Thoracic aorta (tissue), 2 donors: ENCODE measurements at regions not wholly inside any gene's neighbourhood (a gene's known extent, or its start where the extent isn't known, plus 50 kb on each side); places are given as distances from the start of the nearest gene placed in this dataset.

ENCODE experiments used
- ATAC-seq: fragments of 150-250 bp; one replicate; pipeline ENCODE4 v1.8.0; 2017; ENCODE audit warnings: low read depth; ENCODE audit not compliant: insufficient number of reproducible peaks, low FRiP score
- DNase-seq: peaks from one replicate; pipeline ENCODE4 v3.0.0-alpha.2; 2020; ENCODE audit warnings: low spot score
- H3K27ac ChIP-seq, 2 donors: fragments of 200-600 bp; sonication (generic); 1 replicate in 1 of 2; 2 replicates in 1 of 2; pipeline ENCODE4 v1.5.1; 2016; ENCODE audit warnings: mild to moderate bottlenecking in 2 of 2, moderate library complexity in 2 of 2
- H3K27me3 ChIP-seq: fragments of 200-600 bp; sonication (generic); replicated peaks from 2 replicates; pipeline ENCODE4 v1.6.0; 2016; ENCODE audit warnings: mild to moderate bottlenecking; ENCODE audit not compliant: insufficient read depth
- H3K36me3 ChIP-seq: fragments of 200-600 bp; sonication (generic); one replicate; pipeline ENCODE4 v1.5.1; 2016
- H3K4me1 ChIP-seq, 2 donors: fragments of 200-600 bp; sonication (generic); 1 replicate in 1 of 2; 2 replicates in 1 of 2; pipeline versions ENCODE4 v1.5.1 to v1.6.0; 2016; ENCODE audit warnings: low read depth in 2 of 2, mild to moderate bottlenecking in 1 of 2; ENCODE audit not compliant: control insufficient read depth in 1 of 2
- H3K4me3 ChIP-seq: fragments of 200-600 bp; sonication (generic); 2 replicates; pipeline ENCODE4 v1.5.1; 2016; ENCODE audit warnings: mild to moderate bottlenecking
- H3K9me3 ChIP-seq: fragments of 200-600 bp; sonication (generic); 2 replicates; pipeline ENCODE4 v1.5.1; 2016
- TF ChIP-seq, protein P1 (sequence below): fragments of 200-600 bp; sonication (generic); IDR thresholded peaks from one replicate; pipeline ENCODE4 v1.5.1; 2019; ENCODE audit warnings: antibody characterized with exemption

DNA sequence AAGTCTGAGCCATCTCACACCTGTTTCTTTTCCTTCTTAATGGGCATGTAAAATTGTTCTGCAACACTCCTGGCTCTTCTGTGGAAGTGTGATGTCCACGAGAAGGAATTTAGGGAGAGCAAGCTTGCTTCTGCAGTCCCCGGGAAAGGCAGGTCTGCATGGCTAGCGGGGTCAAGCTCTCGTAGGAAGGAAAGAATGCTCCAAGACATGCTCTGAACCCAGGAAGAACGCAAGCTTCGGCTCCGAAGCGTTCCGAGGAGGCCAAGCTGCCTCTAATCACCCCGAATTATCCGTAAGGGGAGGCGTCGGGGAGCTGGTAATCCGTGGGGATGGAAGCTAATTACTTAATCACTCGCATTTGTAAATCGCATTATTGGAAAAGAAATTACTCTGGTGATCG lies 177.7 kb downstream of the CRLF2 start:
- ATAC-seq (no peak), DNase-seq (no peak)
- H3K4me1 ChIP-seq = no peaks in the 10 kb centered on the region
- H3K4me3 ChIP-seq = no peak overlapping the region
- H3K36me3 ChIP-seq = no peaks in the 10 kb centered on the region
- TF ChIP-seq, protein P1, sequence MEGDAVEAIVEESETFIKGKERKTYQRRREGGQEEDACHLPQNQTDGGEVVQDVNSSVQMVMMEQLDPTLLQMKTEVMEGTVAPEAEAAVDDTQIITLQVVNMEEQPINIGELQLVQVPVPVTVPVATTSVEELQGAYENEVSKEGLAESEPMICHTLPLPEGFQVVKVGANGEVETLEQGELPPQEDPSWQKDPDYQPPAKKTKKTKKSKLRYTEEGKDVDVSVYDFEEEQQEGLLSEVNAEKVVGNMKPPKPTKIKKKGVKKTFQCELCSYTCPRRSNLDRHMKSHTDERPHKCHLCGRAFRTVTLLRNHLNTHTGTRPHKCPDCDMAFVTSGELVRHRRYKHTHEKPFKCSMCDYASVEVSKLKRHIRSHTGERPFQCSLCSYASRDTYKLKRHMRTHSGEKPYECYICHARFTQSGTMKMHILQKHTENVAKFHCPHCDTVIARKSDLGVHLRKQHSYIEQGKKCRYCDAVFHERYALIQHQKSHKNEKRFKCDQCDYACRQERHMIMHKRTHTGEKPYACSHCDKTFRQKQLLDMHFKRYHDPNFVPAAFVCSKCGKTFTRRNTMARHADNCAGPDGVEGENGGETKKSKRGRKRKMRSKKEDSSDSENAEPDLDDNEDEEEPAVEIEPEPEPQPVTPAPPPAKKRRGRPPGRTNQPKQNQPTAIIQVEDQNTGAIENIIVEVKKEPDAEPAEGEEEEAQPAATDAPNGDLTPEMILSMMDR = no peak
- H3K9me3 ChIP-seq = peaks cover 12% of the 10 kb centered on the region
- H3K27me3 ChIP-seq = no peaks in the 10 kb centered on the region
- no peak overlapping the region for H3K27ac ChIP-seq

- Histone ChIP-seq H3K4me1 (no peaks in the 10 kb centered on the region), H3K27ac (no peak overlapping the region), H3K9me3 (peaks cover 5% of the 10 kb centered on the region), H3K36me3 (no peaks in the 10 kb centered on the region), H3K4me3 (no peak overlapping the region), H3K27me3 (no peaks in the 10 kb centered on the region)
- TF ChIP-seq, protein P1 = no peak
- DNase-seq (no peak), ATAC-seq (no peak)
Measured at GRCh38 chrX:1031521-1032430, 180.7 kb downstream of the CRLF2 start.

DNA sequence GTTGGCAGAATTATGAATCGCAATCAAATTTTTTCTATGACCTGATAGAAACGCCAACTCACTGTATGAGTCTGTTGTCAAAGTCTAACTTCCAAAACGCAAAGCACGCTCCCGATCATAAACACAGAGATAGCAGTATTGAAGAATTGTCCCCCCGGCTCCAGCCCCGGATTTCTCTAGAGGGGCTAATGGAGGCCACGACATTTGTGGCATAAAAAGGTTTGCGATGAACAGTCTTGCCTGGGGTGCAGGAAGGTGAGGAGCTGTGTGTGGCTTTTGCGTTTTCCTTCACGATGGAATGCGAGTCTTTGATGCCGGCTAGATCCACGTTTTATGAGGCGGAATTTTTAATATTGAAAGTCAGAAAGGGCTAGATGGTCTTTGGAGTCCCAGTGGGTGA lies 183.0 kb downstream of the CRLF2 start:
- Histone ChIP-seq H3K27ac (no peak overlapping the region), H3K36me3 (no peaks in the 10 kb centered on the region), H3K9me3 (peaks cover 5% of the 10 kb centered on the region), H3K4me3 (no peak overlapping the region), H3K27me3 (no peaks in the 10 kb centered on the region), H3K4me1 (no peaks in the 10 kb centered on the region)
- ATAC-seq (no peak), DNase-seq (no peak)
- TF ChIP-seq, protein P1 = no peak

DNA sequence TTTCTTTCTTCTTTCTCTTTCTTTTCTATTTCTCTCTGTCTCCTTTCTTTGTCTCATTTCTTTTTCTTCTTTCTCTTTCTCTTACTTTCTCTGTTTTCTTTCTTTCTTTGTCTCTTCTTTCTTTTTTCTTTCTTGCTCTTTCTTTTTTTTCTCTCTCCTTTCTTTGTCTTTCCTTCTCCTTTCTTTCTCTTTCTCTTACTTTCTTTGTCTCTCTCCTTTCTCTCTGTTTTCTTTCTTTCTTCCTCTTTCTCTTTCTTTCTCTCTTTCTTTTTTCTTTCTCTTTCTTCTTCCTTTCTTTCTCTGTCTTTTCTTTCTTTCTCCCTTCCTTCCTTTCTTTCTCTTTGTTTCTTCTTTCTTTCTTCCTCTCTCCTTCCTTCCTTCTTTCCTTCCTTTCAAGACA lies 184.8 kb downstream of the CRLF2 start:
- ATAC-seq (no peak), DNase-seq (no peak)
- Histone ChIP-seq H3K27me3 (no peaks in the 10 kb centered on the region), H3K4me3 (no peak overlapping the region), H3K9me3 (no peaks in the 10 kb centered on the region), H3K36me3 (no peaks in the 10 kb centered on the region), H3K27ac (no peak overlapping the region), H3K4me1 (no peaks in the 10 kb centered on the region)
- TF ChIP-seq, protein P1 = no peak

DNA sequence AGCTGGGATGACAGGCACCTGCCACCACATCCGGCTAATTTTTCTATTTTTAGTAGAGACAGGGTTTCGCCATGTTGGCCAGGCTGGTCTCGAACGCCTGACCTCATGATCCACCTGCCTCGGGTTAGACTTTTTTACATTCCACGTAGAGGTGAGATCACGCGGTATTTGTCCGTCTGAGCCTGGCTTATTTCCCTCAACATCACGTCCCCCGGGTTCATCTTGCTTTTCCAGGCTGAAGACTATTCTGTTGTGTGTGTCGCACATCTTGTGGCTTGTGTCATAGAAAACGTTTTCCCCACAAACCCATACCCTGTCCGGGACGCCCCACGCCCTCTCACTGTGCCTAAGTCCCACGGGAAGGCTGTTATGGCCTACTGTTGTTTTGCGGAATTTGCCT lies 185.3 kb downstream of the CRLF2 start:
- TF ChIP-seq, protein P1 = no peak
- Histone ChIP-seq H3K4me1 (no peaks in the 10 kb centered on the region), H3K4me3 (no peak overlapping the region), H3K27ac (no peak overlapping the region), H3K9me3 (no peaks in the 10 kb centered on the region), H3K36me3 (no peaks in the 10 kb centered on the region), H3K27me3 (no peaks in the 10 kb centered on the region)
- DNase-seq = no peak
- ATAC-seq = no peak
